HEK293T (cell line): ENCODE measurements at regions not wholly inside any gene's neighbourhood (a gene's known extent, or its start where the extent isn't known, plus 50 kb on each side); places are given as distances from the start of the nearest gene placed in this dataset.

ENCODE experiments used
- ARNT ChIP-seq: fragments of 450-650 bp; IDR thresholded peaks from 2 replicates; pipeline ENCODE4 v1.6.1; 2017; ENCODE audit warnings: mild to moderate bottlenecking
- FOXM1 ChIP-seq: fragments of 450-650 bp; IDR thresholded peaks from 2 replicates; pipeline ENCODE4 v1.6.1; 2017; ENCODE audit warnings: mild to moderate bottlenecking, borderline replicate concordance
- SP1 ChIP-seq: fragments of 450-650 bp; IDR thresholded peaks from 2 replicates; pipeline ENCODE4 v1.6.1; 2017
- ZNF384 ChIP-seq: fragments of 450-650 bp; IDR thresholded peaks from 2 replicates; pipeline ENCODE4 v1.6.1; 2016

DNA sequence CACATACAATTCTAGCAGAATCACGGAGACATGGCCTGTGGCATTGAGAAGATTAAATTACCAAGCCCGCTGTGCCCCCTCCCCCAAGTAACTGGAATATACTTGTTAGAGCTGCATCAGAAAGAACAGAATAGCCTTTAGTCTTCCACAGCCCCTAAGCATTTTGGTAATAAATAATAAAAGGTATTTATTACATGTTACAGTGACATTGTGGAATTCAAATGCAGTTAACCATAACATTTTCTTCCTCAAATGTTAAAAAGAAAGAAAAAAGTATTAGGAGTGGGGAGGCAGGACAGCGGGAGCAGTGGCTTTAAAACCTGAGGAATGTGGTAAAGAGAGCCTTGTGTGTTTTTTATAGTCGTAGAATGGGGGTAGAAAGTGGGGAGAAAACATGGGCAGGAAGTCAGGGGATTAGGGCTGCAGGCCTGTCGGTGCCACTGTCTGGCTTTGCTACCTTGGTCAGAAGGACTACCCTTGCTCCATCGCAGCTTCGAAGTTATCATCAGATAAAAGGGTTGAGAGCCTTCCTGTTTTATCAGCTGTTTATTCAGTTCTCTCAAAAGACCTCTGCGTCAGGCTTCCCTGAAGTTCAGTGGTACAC, 255.9 kb downstream of the MSRB3 start:
- TF ChIP-seq FOXM1, result no peak
- TF ChIP-seq ARNT, result no peak
- no peak for TF ChIP-seq ZNF384
- no peak for TF ChIP-seq SP1
